HAP-1 (cell line): ENCODE measurements at regions not wholly inside any gene's neighbourhood (a gene's known extent, or its start where the extent isn't known, plus 50 kb on each side); places are given as distances from the start of the nearest gene placed in this dataset.

ENCODE experiments used
- DNase-seq, 2 experiments: peaks; one replicate each; pipeline ENCODE4 v3.0.0-alpha.2; 2016 to 2020; ENCODE audit warnings: low spot score in 2 of 2
- H3K27me3 ChIP-seq: fragments of 250-450 bp; sonication (Bioruptor Pico); 2 replicates; pipeline ENCODE4 v1.5.1; 2020; ENCODE audit warnings: low read depth, mild to moderate bottlenecking, moderate library complexity
- H3K36me3 ChIP-seq: fragments of 250-450 bp; sonication (Bioruptor Pico); replicated peaks from 2 replicates; pipeline ENCODE4 v1.5.1; 2020; ENCODE audit warnings: mild to moderate bottlenecking
- H3K4me1 ChIP-seq: fragments of 250-450 bp; sonication (Bioruptor Pico); 2 replicates; pipeline ENCODE4 v1.5.1; 2020; ENCODE audit warnings: mild to moderate bottlenecking
- H3K4me3 ChIP-seq: fragments of 250-450 bp; sonication (Bioruptor Pico); 2 replicates; pipeline ENCODE4 v1.5.1; 2020; ENCODE audit warnings: mild to moderate bottlenecking, moderate library complexity
- H3K9me3 ChIP-seq: fragments of 250-450 bp; sonication (Bioruptor Pico); 2 replicates; pipeline ENCODE4 v1.5.1; 2020; ENCODE audit warnings: mild to moderate bottlenecking, moderate library complexity
- in situ Hi-C: fragments of 300-500 bp; cut with MboI; formaldehyde crosslinking; loops from 3 replicates; pipeline ENCODE4 v1.14.3; 2020; ENCODE audit warnings: low sequenced_read_pairs, inconsistent platforms, mixed read lengths

GRCh38 chr3:180320631-180321030 lies 281.3 kb upstream of the TTC14 start:
- Histone ChIP-seq H3K4me1 (no peaks in the 10 kb centered on the region), H3K9me3 (no peaks in the 10 kb centered on the region), H3K27me3 (no peaks in the 10 kb centered on the region; the same call in 1 of the 2 replicates), H3K36me3 (no peaks in the 10 kb centered on the region), H3K4me3 (no peak overlapping the region)
- no peak for DNase-seq
- in situ Hi-C loops, result no loop called here

- in situ Hi-C loops, result no loop called here
- H3K27me3 ChIP-seq, result no peaks in the 10 kb centered on the region; the same call in 1 of the 2 replicates
- no peaks in the 10 kb centered on the region for H3K36me3 ChIP-seq
- no peak for DNase-seq
- no peaks in the 10 kb centered on the region for H3K9me3 ChIP-seq
- H3K4me1 ChIP-seq, result no peaks in the 10 kb centered on the region
- H3K4me3 ChIP-seq, result no peak overlapping the region
Measured at GRCh38 chr3:180321534-180321933, 280.4 kb upstream of the TTC14 start.

DNA sequence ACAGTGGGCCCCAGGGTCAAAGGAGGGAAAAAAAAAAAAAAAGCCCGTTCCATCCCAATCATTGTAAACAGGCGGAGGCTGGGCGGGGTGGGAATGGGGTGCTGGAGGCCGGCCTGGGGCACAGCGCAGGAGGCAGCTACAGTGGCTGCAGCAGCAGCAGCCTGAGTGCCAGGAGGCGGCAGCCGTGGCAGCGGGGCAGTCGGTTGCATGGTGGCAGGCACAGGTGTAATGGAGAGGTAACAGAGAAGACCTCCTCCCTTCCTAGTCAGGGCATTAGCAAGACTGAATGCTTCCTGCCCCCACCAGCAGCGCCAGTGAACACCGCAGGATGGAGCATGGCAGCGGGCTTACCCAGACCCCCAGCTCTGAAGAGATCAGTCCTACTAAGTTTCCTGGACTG lies 279.1 kb upstream of the TTC14 start:
- no peak for DNase-seq
- H3K4me3 ChIP-seq, result no peak overlapping the region
- H3K9me3 ChIP-seq, result no peaks in the 10 kb centered on the region
- H3K36me3 ChIP-seq, result no peaks in the 10 kb centered on the region
- no peaks in the 10 kb centered on the region for H3K27me3 ChIP-seq
- in situ Hi-C loops, result no loop called here
- H3K4me1 ChIP-seq, result no peaks in the 10 kb centered on the region

DNA sequence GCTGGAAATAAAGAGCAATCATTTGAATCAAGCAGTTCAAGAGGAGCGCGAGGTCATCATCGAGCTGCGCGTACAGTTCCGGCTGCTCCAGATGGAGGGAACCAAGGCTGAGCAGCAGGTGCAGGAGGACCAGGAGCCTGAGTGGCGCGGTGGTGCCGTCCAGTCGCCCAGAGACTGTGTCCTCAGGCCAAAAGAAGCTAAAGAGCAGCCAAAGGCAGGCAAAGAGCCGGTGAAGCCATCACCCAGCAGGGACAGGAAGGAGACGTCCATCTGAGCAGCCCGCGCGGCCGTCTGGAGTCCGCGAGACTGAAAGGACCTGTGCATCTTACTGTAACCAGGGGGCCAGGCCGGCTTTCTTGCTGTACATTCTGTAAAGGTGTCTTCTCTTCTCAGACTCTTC lies 277.2 kb upstream of the TTC14 start:
- H3K36me3 ChIP-seq, result no peaks in the 10 kb centered on the region
- no peak for DNase-seq

DNA sequence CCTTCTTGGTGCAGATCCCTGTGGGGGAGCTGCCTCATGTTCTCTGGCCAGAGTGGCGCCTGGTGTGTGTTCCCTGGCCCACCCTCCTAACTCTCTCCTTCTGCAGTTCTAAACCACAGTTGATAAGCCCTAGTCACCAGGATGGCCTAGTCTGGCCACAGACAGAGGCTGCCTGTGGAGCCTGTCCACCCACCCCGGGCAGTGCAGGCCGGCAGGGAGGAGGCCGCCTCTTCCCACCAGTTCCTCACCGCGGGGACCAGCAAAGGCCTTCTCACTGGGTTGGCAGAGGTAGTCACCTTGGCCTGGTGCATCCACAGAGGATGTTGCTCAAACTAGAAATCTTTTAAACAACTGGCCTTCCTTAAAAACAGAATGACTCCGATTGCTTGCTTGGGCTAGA lies 276.4 kb upstream of the TTC14 start:
- no peaks in the 10 kb centered on the region for H3K4me1 ChIP-seq
- in situ Hi-C loops, result no loop called here
- H3K9me3 ChIP-seq, result no peaks in the 10 kb centered on the region
- no peak overlapping the region for H3K4me3 ChIP-seq
- DNase-seq, result no peak
- no peaks in the 10 kb centered on the region for H3K27me3 ChIP-seq
- H3K36me3 ChIP-seq, result no peaks in the 10 kb centered on the region

More for the DNA sequence above, 277.2 kb upstream of the TTC14 start:
- Histone ChIP-seq H3K27me3 (no peaks in the 10 kb centered on the region), H3K9me3 (no peaks in the 10 kb centered on the region), H3K4me1 (no peaks in the 10 kb centered on the region), H3K4me3 (no peak overlapping the region)
- in situ Hi-C loops, result no loop called here

- Histone ChIP-seq H3K36me3 (no peaks in the 10 kb centered on the region), H3K9me3 (no peaks in the 10 kb centered on the region), H3K4me1 (no peaks in the 10 kb centered on the region), H3K4me3 (no peak overlapping the region), H3K27me3 (no peaks in the 10 kb centered on the region)
- DNase-seq, result no peak
- in situ Hi-C loops, result no loop called here
Measured at GRCh38 chr3:180325958-180326357, 276.0 kb upstream of the TTC14 start.

GRCh38 chr3:180329187-180329586 lies 272.8 kb upstream of the TTC14 start:
- Histone ChIP-seq H3K4me3 (no peak overlapping the region), H3K36me3 (no peaks in the 10 kb centered on the region), H3K9me3 (no peaks in the 10 kb centered on the region), H3K27me3 (no peaks in the 10 kb centered on the region), H3K4me1 (no peaks in the 10 kb centered on the region)
- in situ Hi-C loops, result no loop called here
- DNase-seq, result no peak

DNA sequence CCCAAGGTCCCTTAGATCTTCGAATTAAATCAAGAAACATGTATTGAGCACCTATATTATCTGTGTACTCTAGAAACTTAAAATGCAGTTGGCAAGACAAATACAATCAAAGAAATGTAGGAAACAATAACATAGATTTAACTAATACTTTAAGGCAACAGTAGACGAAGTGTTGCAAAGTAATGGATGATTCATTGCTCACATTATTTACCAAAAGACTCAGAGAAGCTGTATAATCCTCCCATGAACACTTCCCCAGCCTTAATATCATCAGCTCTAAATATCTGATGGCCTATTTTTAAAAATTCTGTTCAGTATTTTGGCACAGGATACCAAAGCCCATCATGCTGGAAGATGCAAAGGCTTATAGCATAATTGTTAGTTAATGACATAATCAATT lies 272.1 kb upstream of the TTC14 start:
- no peaks in the 10 kb centered on the region for H3K36me3 ChIP-seq
- no peaks in the 10 kb centered on the region for H3K27me3 ChIP-seq
- no peak for DNase-seq
- H3K9me3 ChIP-seq, result no peaks in the 10 kb centered on the region
- no peak overlapping the region for H3K4me3 ChIP-seq
- H3K4me1 ChIP-seq, result no peaks in the 10 kb centered on the region
- in situ Hi-C loops, result no loop called here

GRCh38 chr3:180330440-180330839 lies 271.5 kb upstream of the TTC14 start:
- no peaks in the 10 kb centered on the region for H3K4me1 ChIP-seq
- no peak for DNase-seq
- no peaks in the 10 kb centered on the region for H3K27me3 ChIP-seq
- H3K9me3 ChIP-seq, result no peaks in the 10 kb centered on the region
- H3K36me3 ChIP-seq, result no peaks in the 10 kb centered on the region
- in situ Hi-C loops, result no loop called here
- no peak overlapping the region for H3K4me3 ChIP-seq

DNA sequence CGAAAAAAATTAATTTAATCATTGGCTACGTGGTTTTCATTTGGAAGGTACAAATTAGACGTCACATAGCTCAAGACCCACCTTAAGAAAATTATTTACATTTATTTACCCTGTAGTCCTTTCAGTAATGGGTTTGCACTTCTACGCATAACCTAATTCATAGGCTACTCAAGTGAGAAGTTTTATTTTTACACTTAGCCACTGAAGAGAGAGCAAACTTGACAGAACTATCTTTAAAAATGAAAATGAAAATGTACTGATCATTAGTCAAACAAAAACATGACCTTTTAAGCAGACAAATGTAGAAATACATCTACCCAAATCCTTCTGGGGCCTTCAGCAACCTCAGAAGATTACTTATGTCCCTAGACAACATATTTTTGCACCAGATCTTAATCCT lies 269.4 kb upstream of the TTC14 start:
- Histone ChIP-seq H3K36me3 (no peaks in the 10 kb centered on the region), H3K4me3 (no peak overlapping the region), H3K9me3 (no peaks in the 10 kb centered on the region), H3K4me1 (no peaks in the 10 kb centered on the region), H3K27me3 (no peaks in the 10 kb centered on the region)
- no peak for DNase-seq
- in situ Hi-C loops, result no loop called here

DNA sequence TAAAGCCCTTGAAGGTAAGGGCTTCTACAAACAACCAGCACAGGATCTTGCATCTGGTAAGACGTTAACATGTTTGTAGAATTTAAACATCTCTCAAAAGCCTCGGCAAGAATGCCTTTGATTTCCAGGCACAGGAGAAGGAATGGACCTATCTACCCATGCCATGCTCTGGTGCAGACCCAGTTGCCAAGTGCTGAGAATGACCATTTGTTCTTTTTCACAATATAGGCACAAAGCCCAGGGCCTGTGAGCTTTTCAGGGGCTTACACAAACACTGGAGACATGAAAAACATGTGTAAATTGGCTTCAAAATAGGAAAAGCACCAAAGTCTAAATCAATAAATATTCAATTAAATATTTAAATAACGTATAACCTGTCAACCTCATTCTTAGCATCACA lies 266.9 kb upstream of the TTC14 start:
- Histone ChIP-seq H3K4me3 (no peak overlapping the region), H3K27me3 (no peaks in the 10 kb centered on the region), H3K9me3 (no peaks in the 10 kb centered on the region), H3K4me1 (no peaks in the 10 kb centered on the region), H3K36me3 (no peaks in the 10 kb centered on the region)
- no peak for DNase-seq
- in situ Hi-C loops, result no loop called here

DNA sequence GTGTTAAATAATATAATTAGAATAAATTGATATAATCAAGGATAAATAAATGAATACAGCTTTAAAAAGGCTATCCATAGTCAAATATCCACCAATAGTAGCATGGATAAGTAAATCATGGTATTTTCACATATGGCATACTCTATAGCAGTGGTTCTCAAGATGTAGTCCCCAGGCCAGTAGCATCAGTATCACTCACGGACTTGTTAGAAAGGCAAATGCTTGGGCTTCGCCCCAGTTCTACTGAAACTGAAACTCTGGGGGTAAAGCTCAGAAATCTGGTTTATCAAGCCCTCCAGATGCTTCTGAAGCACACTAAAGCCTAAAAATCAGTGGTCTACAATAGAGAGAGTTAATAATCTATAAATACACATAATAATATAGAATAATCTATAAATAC lies 261.6 kb upstream of the TTC14 start:
- H3K4me1 ChIP-seq, result no peaks in the 10 kb centered on the region; the same call in 1 of the 2 replicates
- no peaks in the 10 kb centered on the region for H3K36me3 ChIP-seq
- no peak for DNase-seq
- no peaks in the 10 kb centered on the region for H3K9me3 ChIP-seq
- in situ Hi-C loops, result no loop called here
- H3K27me3 ChIP-seq, result no peaks in the 10 kb centered on the region
- no peak overlapping the region for H3K4me3 ChIP-seq

- Histone ChIP-seq H3K4me3 (no peak overlapping the region), H3K9me3 (no peaks in the 10 kb centered on the region), H3K27me3 (no peaks in the 10 kb centered on the region), H3K4me1 (no peaks in the 10 kb centered on the region; the same call in 1 of the 2 replicates), H3K36me3 (no peaks in the 10 kb centered on the region)
- DNase-seq, result no peak
- in situ Hi-C loops, result no loop called here
Measured at GRCh38 chr3:180341516-180341915, 260.4 kb upstream of the TTC14 start.

DNA sequence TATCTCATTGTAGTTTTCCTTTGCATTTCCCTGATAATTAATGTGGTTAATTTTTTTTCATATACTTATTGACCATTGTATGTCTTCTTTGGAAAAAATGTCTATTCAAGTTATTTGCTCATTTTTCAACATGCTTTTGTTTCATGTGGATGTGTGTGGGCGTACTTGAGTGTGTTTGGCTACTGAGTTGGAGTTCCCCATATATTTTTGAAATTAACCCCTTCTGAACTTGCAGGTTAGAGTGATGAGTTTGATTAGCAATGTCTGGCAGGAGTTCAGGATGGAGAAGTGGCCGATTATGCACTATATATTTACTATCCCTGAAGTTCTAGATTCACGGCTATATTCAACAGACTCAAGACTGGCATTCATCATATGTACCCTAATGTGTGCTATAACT lies 250.4 kb upstream of the TTC14 start:
- in situ Hi-C loops, result no loop called here
- DNase-seq, result no peak
- H3K27me3 ChIP-seq, result no peaks in the 10 kb centered on the region
- H3K9me3 ChIP-seq, result no peaks in the 10 kb centered on the region
- peaks cover 13% of the 10 kb centered on the region for H3K4me1 ChIP-seq
- H3K4me3 ChIP-seq, result no peak overlapping the region
- H3K36me3 ChIP-seq, result no peaks in the 10 kb centered on the region

DNA sequence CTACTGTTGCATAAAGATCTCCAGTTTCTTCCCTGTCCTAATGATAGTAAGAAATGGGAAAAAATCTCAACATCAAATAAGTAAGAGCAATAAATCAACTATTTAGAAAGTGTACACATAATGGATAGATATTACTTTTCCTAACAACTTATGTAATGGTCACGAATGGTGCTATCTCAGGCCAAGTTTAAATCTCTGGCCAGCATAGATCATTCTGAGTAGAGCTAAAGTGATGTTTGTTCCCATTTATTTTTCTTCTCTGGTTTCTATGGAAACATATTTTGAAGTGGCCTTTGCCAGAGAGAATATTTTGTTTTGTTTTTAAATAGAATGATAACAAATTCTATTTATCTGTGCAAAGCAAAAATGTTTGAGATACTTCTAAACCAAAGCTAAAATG lies 249.7 kb upstream of the TTC14 start:
- in situ Hi-C loops, result no loop called here
- no peaks in the 10 kb centered on the region for H3K36me3 ChIP-seq
- H3K4me1 ChIP-seq, result peaks cover 13% of the 10 kb centered on the region
- H3K4me3 ChIP-seq, result no peak overlapping the region
- DNase-seq, result no peak
- H3K27me3 ChIP-seq, result no peaks in the 10 kb centered on the region
- no peaks in the 10 kb centered on the region for H3K9me3 ChIP-seq
